Pancreas (tissue), 10 donors: ENCODE measurements at regions not wholly inside any gene's neighbourhood (a gene's known extent, or its start where the extent isn't known, plus 50 kb on each side); places are given as distances from the start of the nearest gene placed in this dataset.

Experiments
- ATAC-seq, 4 donors: fragments of 200-7000 bp; cut with Tn5 transposase; one replicate each; pipeline versions ENCODE4 v1.8.0 to v1.9.1; 2020; ENCODE audit warnings: mild to moderate bottlenecking in 4 of 4, moderate library complexity in 4 of 4
- DNase-seq, 6 donors: peaks; one replicate each; pipeline ENCODE4 v3.0.0-alpha.2; 2020
- FAIRE-seq: peaks from 2 replicates; lab custom pipeline; 2012; peaks lifted over from hg19 to GRCh38; lab: Jason Lieb, UNC
- H3K27ac ChIP-seq, 4 donors: fragments of 200-600 bp; sonication (generic); 1 replicate in 3 of 4; 2 replicates in 1 of 4; pipeline versions ENCODE4 v1.5.0 to v1.8.0; 2020
- H3K27me3 ChIP-seq, 4 donors: fragments of 200-600 bp; one replicate each; pipeline ENCODE4 v1.8.0; 2021
- H3K36me3 ChIP-seq, 3 donors: fragments of 200-600 bp; sonication (generic) in 1 of 3; one replicate each; pipeline versions ENCODE4 v1.5.0 to v1.8.0; 2020 to 2021
- H3K4me1 ChIP-seq, 3 donors: fragments of 200-600 bp; one replicate each; pipeline ENCODE4 v1.8.0; 2021
- H3K4me3 ChIP-seq, 4 donors: fragments of 200-600 bp; sonication (generic) in 2 of 4; one replicate each; pipeline versions ENCODE4 v1.5.0 to v1.8.0; 2020 to 2021
- H3K9me3 ChIP-seq, 4 donors: fragments of 200-600 bp; one replicate each; pipeline ENCODE4 v1.8.0; 2021
- WGBS, 2 donors: extraction: QIAGEN DNeasy Blood & Tissue Kit; methylation state at CpG; one replicate each; pipeline ENCODE4 v1.1.7; 2013; 5-methylcytosine and 5-hydroxymethylcytosine counted together
- intact Hi-C, 3 donors: fragments of 100-400 bp; cut with DNase I; formaldehyde crosslinking; loops; one replicate each; pipeline versions ENCODE4 v1.11.1 to v1.14.2; 2022
- TF ChIP-seq, protein P1 (sequence below), 4 donors: fragments of 200-600 bp; sonication (generic) in 3 of 4; IDR thresholded peaks; one replicate each; pipeline versions ENCODE4 v1.5.0 to v1.8.0; 2021; ENCODE audit warnings: antibody characterized with exemption in 4 of 4
- donor health status: healthy with polysubstance abuse.
- donor health status: DM: no; HTN: no; CAD: no; lungs with moderate emphysema.
- donor health status: DM: no; HTN: no; CAD: no.
- donor health status: control.
- donor health status: control.
- donor health status: Bipolar disorder and iron deficiency.
- donor health status: DM: yes; HTN: yes; CAD: no.
- donor health status: DM: no; HTN: no; CAD: no.
- donor health status: DM: no; HTN: no; CAD: no.
- donor health status: DM: yes; HTN: yes; CAD: no.

DNA sequence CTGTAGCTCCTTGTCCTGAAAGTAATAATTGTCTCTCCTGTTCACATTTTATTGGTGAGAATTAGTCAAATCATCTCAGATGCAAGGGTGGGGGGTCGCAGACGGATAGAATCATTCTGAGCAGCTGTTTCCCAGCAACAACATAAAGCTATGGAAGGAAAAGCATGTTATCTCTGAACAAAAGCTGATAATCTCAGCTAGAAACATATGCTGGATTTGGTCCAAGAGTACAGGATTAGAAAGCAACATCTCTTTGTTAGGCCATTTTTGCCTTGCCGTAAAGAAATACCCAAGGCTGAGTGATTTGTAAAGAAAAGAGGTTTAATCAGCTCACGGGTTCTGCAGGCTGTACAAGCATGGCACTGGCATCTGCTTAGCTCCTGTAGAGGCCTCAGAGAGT, 472.8 kb upstream of the BOD1L1 start:
- H3K27me3 ChIP-seq, result no peaks in the 10 kb centered on the region
- TF ChIP-seq, protein P1, sequence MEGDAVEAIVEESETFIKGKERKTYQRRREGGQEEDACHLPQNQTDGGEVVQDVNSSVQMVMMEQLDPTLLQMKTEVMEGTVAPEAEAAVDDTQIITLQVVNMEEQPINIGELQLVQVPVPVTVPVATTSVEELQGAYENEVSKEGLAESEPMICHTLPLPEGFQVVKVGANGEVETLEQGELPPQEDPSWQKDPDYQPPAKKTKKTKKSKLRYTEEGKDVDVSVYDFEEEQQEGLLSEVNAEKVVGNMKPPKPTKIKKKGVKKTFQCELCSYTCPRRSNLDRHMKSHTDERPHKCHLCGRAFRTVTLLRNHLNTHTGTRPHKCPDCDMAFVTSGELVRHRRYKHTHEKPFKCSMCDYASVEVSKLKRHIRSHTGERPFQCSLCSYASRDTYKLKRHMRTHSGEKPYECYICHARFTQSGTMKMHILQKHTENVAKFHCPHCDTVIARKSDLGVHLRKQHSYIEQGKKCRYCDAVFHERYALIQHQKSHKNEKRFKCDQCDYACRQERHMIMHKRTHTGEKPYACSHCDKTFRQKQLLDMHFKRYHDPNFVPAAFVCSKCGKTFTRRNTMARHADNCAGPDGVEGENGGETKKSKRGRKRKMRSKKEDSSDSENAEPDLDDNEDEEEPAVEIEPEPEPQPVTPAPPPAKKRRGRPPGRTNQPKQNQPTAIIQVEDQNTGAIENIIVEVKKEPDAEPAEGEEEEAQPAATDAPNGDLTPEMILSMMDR (IDR thresholded peaks at IDR 0.05), result no peak
- H3K9me3 ChIP-seq, result no peaks in the 10 kb centered on the region
- no peaks in the 10 kb centered on the region for H3K4me1 ChIP-seq
- H3K27ac ChIP-seq, result no peak overlapping the region
- intact Hi-C loops, result no loop called here
- ATAC-seq, result no peak
- H3K4me3 ChIP-seq, result no peak overlapping the region
- H3K36me3 ChIP-seq, result no peaks in the 10 kb centered on the region
- WGBS, 2 donors, result 58 to 79% methylated on average over 4 of the region's 4 CpGs
- no peak for DNase-seq
- FAIRE-seq, result no peak

DNA sequence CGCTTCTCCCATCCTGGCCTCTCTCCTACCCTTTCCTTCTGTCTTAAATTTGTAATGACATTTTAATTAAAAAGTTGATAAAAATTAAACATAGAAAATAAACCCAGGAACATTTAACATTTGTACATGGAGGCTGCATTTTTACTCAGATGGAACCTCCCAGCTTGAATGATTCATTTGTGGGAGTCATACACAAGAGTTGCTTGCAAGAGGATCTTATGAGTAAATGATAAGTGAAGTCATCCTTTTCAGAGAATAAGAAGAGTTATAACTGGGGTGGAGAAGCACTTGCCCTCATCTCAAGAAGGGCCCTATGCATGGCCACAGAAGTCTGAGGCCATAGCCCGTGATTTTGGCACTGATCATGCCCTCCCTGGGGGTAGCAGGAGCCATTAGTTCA, 482.9 kb upstream of the BOD1L1 start:
- no peak for DNase-seq
- no peaks in the 10 kb centered on the region for H3K27me3 ChIP-seq
- no peaks in the 10 kb centered on the region for H3K4me1 ChIP-seq
- ATAC-seq, result no peak
- intact Hi-C loops, result no loop called here
- H3K27ac ChIP-seq, result no peak overlapping the region
- FAIRE-seq, result no peak
- 75 to 81% methylated on average over 2 of the region's 2 CpGs for WGBS, 2 donors
- peaks cover 0 to 7% (median 0%) of the 10 kb centered on the region in 4 donors for H3K9me3 ChIP-seq
- no peaks in the 10 kb centered on the region for H3K36me3 ChIP-seq
- H3K4me3 ChIP-seq, result no peak overlapping the region
- TF ChIP-seq, protein P1 (IDR thresholded peaks at IDR 0.05), result no peak

DNA sequence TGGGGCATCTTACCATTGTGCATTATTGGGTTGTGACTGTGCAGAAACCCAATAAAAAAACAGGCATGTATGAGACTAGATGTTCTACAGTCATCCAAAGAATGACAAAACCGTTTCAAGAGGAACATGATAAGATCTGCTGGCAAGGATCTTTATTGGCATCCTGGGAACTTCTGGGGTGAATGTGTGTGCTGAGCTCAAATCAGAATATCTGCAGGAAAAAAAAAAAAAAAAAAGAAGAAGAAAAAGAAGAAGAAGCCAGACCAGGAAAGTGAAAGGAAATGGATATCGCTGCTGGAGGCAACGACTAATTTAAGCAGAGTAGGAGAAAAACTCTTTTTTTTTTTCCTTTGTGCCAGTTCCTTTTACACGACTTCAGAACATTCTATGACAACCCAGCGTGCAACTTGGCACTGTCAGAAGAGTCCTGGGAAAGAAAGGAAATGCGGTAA, 484.2 kb upstream of the BOD1L1 start:
- ATAC-seq, result no peak
- FAIRE-seq, result no peak
- H3K27me3 ChIP-seq, result no peaks in the 10 kb centered on the region
- no peak for DNase-seq
- H3K36me3 ChIP-seq, result no peaks in the 10 kb centered on the region
- TF ChIP-seq, protein P1 (IDR thresholded peaks at IDR 0.05), result no peak
- H3K4me3 ChIP-seq, result no peak overlapping the region
- intact Hi-C loops, result no loop called here
- no peaks in the 10 kb centered on the region for H3K4me1 ChIP-seq
- H3K9me3 ChIP-seq, result peaks cover 0 to 6% (median 0%) of the 10 kb centered on the region in 4 donors
- H3K27ac ChIP-seq, result no peak overlapping the region
- WGBS, 2 donors, result 60 to 68% methylated on average over 6 of the region's 6 CpGs

DNA sequence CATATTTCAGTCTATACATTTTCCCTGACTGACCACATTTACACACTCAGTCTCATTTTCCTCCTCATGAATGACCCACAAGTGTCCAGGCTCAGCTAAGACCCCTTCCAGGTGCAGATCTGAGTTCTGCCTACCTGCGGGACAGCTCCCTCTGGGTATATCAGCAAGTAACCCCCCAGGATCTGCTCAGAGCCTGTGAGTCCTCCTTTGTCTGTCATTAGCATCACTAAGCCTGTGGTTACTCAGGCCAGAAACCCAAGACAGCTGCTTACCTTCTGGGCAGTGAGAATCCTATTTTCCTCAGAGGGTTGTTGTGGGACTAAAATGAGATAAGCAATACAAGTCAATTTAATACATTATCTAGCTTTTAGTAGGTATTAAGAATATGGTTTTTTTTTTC, 487.6 kb upstream of the BOD1L1 start:
- TF ChIP-seq, protein P1 (IDR thresholded peaks at IDR 0.05), result no peak
- Histone ChIP-seq H3K4me3 (no peak overlapping the region), H3K27me3 (no peaks in the 10 kb centered on the region), H3K9me3 (no peaks in the 10 kb centered on the region), H3K36me3 (no peaks in the 10 kb centered on the region), H3K27ac (no peak overlapping the region), H3K4me1 (no peaks in the 10 kb centered on the region)
- no peak for FAIRE-seq
- intact Hi-C loops, result no loop called here
- DNase-seq, result no peak
- no peak for ATAC-seq
- 74 to 92% methylated on average over 1 of the region's 1 CpG for WGBS, 2 donors

DNA sequence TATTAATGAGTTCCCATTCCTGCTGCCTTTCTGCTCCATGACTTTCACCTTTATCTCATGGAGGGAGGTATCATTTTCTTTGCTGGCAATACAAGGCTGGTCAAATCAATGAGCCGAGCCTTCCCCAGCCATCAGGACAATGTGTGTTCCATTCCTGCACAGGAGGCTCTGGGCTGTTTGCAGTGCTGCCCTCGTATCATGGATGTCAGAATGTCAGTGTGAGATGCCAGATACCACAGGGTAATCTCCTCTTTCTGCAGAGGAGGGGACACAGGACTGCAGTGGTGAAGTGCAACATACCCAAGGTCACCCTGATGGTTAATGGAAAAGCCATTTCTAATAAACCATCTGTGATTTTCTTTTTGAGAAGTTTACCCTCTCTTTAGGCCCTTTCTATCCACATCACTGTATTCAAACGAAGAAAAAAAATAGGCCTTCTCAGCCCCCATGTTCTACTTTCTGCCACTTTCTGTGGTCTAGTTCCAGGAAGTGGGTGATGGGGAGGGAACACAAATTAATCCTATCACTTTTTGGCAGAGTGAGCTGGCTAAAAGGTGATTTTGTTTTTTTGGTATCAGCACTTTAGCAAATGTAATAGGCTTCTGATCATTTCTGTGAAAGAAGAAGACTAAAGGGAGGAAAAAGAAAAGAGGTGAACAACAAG, 490.2 kb upstream of the BOD1L1 start:
- 76 to 87% methylated on average over 3 of the region's 3 CpGs for WGBS, 2 donors
- no peak for FAIRE-seq
- no peak for DNase-seq
- no peaks in the 10 kb centered on the region for H3K27me3 ChIP-seq
- no peak for ATAC-seq
- H3K9me3 ChIP-seq, result no peaks in the 10 kb centered on the region
- no peak overlapping the region for H3K4me3 ChIP-seq
- no peaks in the 10 kb centered on the region for H3K4me1 ChIP-seq
- intact Hi-C loops, result no loop called here
- no peaks in the 10 kb centered on the region for H3K36me3 ChIP-seq
- H3K27ac ChIP-seq, result no peak overlapping the region
- TF ChIP-seq, protein P1 (IDR thresholded peaks at IDR 0.05), result no peak
